PC-3 (cell line): ENCODE measurements at regions not wholly inside any gene's neighbourhood (a gene's known extent, or its start where the extent isn't known, plus 50 kb on each side); places are given as distances from the start of the nearest gene placed in this dataset.

Experiments
- ATAC-seq: fragments of 200-7000 bp; cut with Tn5 transposase; 2 replicates; pipeline ENCODE4 v1.9.1; 2020; ENCODE audit warnings: mild to moderate bottlenecking, moderate library complexity
- BruUV-seq: library from RNA; stranded (reverse); fragments of 400-500 nt; replicated peaks from 2 replicates; lab custom pipeline; 2021; lab: Mats Ljungman, UMichigan
- CTCF ChIA-PET: fragments of 300-600 bp; sonication (Branson Sonifier 250); formaldehyde crosslinking; loops from one replicate; lab custom pipeline; 2022; ENCODE audit warnings: antibody characterized with exemption; lab: Charles Lee
- POLR2A ChIA-PET: fragments of 300-600 bp; sonication (Branson Sonifier 250); formaldehyde crosslinking; loops from one replicate; lab custom pipeline; 2022; ENCODE audit warnings: antibody characterized with exemption; ENCODE audit not compliant: unreplicated experiment; lab: Charles Lee
- DNase-seq: peaks from one replicate; pipeline ENCODE4 v3.0.0-alpha.2; 2015
- H2AFZ ChIP-seq: fragments of 300-600 bp; sonication (generic); 2 replicates; pipeline ENCODE4 v1.6.0; 2016; ENCODE audit warnings: antibody characterized with exemption, low read length
- H3F3A ChIP-seq: fragments of 300-600 bp; sonication (generic); one replicate; pipeline ENCODE4 v1.6.0; 2017; ENCODE audit warnings: antibody characterized with exemption, low read length, control low read depth, mild to moderate bottlenecking; ENCODE audit not compliant: unreplicated experiment
- H3K27ac ChIP-seq: fragments of 300-600 bp; sonication (generic); 2 replicates; pipeline ENCODE4 v1.5.1; 2016; ENCODE audit warnings: mild to moderate bottlenecking, low read length
- H3K27me3 ChIP-seq: fragments of 300-600 bp; sonication (generic); 2 replicates; pipeline ENCODE4 v1.6.1; 2016; ENCODE audit warnings: low read length, mixed read lengths
- H3K36me3 ChIP-seq: fragments of 300-600 bp; sonication (generic); 2 replicates; pipeline ENCODE4 v1.6.1; 2016; ENCODE audit warnings: low read depth, mixed run types, low read length, mixed read lengths
- H3K4me1 ChIP-seq: fragments of 300-600 bp; sonication (generic); 2 replicates; pipeline ENCODE4 v1.5.1; 2016; ENCODE audit warnings: low read length; ENCODE audit not compliant: insufficient read depth
- H3K4me2 ChIP-seq: fragments of 300-600 bp; sonication (generic); 2 replicates; pipeline ENCODE4 v1.6.0; 2016; ENCODE audit warnings: low read length
- H3K4me3 ChIP-seq: fragments of 300-600 bp; sonication (generic); 2 replicates; pipeline ENCODE4 v1.5.1; 2016; ENCODE audit warnings: mild to moderate bottlenecking, low read length, mixed read lengths
- H3K79me2 ChIP-seq: fragments of 300-600 bp; sonication (generic); 2 replicates; pipeline ENCODE4 v1.6.1; 2017; ENCODE audit warnings: low read length, mixed read lengths
- H3K9ac ChIP-seq: fragments of 300-600 bp; sonication (generic); 2 replicates; pipeline ENCODE4 v1.6.0; 2016; ENCODE audit warnings: mild to moderate bottlenecking, low read length
- H3K9me2 ChIP-seq: fragments of 300-600 bp; sonication (generic); replicated peaks from 2 replicates; pipeline ENCODE4 v1.6.1; 2016; ENCODE audit warnings: mixed run types, low read length, mixed read lengths
- H3K9me3 ChIP-seq: fragments of 300-600 bp; sonication (generic); 2 replicates; pipeline ENCODE4 v1.6.1; 2016; ENCODE audit warnings: low read length, mixed read lengths
- H4K20me1 ChIP-seq: fragments of 300-600 bp; sonication (generic); 2 replicates; pipeline ENCODE4 v1.6.1; 2016; ENCODE audit warnings: low read length, mixed read lengths
- CTCF ChIP-seq: fragments of 300-600 bp; sonication (generic); conservative IDR thresholded peaks from 2 replicates; pipeline ENCODE4 v1.5.1; 2017; ENCODE audit warnings: antibody characterized with exemption, low read depth, mild to moderate bottlenecking, low read length
- EZH2 ChIP-seq: fragments of 300-600 bp; sonication (generic); IDR thresholded peaks from one replicate; pipeline ENCODE4 v1.6.1; 2017; ENCODE audit warnings: antibody characterized with exemption, mild to moderate bottlenecking, low read length; ENCODE audit not compliant: unreplicated experiment
- EZH2phosphoT487 ChIP-seq: fragments of 300-600 bp; sonication (generic); IDR thresholded peaks from 2 replicates; pipeline ENCODE4 v1.6.1; 2018; ENCODE audit warnings: mild to moderate bottlenecking, antibody characterized with exemption, low read length, borderline replicate concordance
- intact Hi-C: fragments of 100-400 bp; cut with micrococcal nuclease; formaldehyde crosslinking; loops from 2 replicates; pipeline ENCODE4 v1.9.0; 2023

GRCh38 chr18:2139691-2140090 is 431.6 kb downstream of the METTL4 start:
- H3K36me3 ChIP-seq, result no peaks in the 10 kb centered on the region
- no peaks in the 10 kb centered on the region for H3K79me2 ChIP-seq
- no peaks in the 10 kb centered on the region for H3K9me3 ChIP-seq
- no peak overlapping the region for H2AFZ ChIP-seq
- H3K4me3 ChIP-seq, result no peak overlapping the region
- no peaks in the 10 kb centered on the region for H3F3A ChIP-seq
- DNase-seq (peak; percentile 88), ATAC-seq (peak; percentile 94)
- POLR2A ChIA-PET, result no interaction called here
- H3K27me3 ChIP-seq, result no peaks in the 10 kb centered on the region
- CTCF ChIA-PET, result no interaction called here
- no peak overlapping the region for H3K9ac ChIP-seq
- H3K4me1 ChIP-seq, result peaks cover 18% of the 10 kb centered on the region
- TF ChIP-seq CTCF (no peak), EZH2phosphoT487 (no peak), EZH2 (no peak)
- no peaks in the 10 kb centered on the region for H4K20me1 ChIP-seq
- H3K9me2 ChIP-seq, result no peaks in the 10 kb centered on the region
- intact Hi-C loops, result no loop called here
- peak overlapping the region; percentile 12; the same call in 1 of the 2 replicates for H3K27ac ChIP-seq
- peak overlapping the region; percentile 38 for H3K4me2 ChIP-seq
- BruUV-seq, result no TSS peak

GRCh38 chr18:2143636-2144035 is 427.7 kb downstream of the METTL4 start:
- Histone ChIP-seq H3K9me2 (no peaks in the 10 kb centered on the region), H3K9me3 (no peaks in the 10 kb centered on the region), H3K36me3 (no peaks in the 10 kb centered on the region), H3F3A (peaks cover 5% of the 10 kb centered on the region), H3K4me3 (no peak overlapping the region), H2AFZ (no peak overlapping the region), H3K9ac (no peak overlapping the region), H4K20me1 (no peaks in the 10 kb centered on the region), H3K4me1 (peaks cover 46% of the 10 kb centered on the region), H3K27ac (no peak overlapping the region), H3K27me3 (no peaks in the 10 kb centered on the region), H3K79me2 (no peaks in the 10 kb centered on the region), H3K4me2 (no peak overlapping the region)
- BruUV-seq, result no TSS peak
- intact Hi-C loops, result no loop called here
- POLR2A ChIA-PET, result interaction anchor here (0.7 kb wide), 1 partner anchor 9 kb away, joined by 3 read pairs; no protein-coding TSS in a partner anchor
- CTCF ChIA-PET, result no interaction called here
- TF ChIP-seq CTCF, result no peak
- TF ChIP-seq EZH2, result no peak
- TF ChIP-seq EZH2phosphoT487, result no peak
- DNase-seq, result no peak
- ATAC-seq, result no peak

- Histone ChIP-seq H3K9me2 (no peaks in the 10 kb centered on the region), H3F3A (peaks cover 5% of the 10 kb centered on the region), H3K4me3 (no peak overlapping the region), H3K9me3 (no peaks in the 10 kb centered on the region), H2AFZ (no peak overlapping the region), H3K27ac (no peak overlapping the region), H3K9ac (no peak overlapping the region), H3K79me2 (no peaks in the 10 kb centered on the region), H3K4me1 (peaks cover 38% of the 10 kb centered on the region), H3K36me3 (no peaks in the 10 kb centered on the region), H3K4me2 (no peak overlapping the region), H3K27me3 (no peaks in the 10 kb centered on the region), H4K20me1 (no peaks in the 10 kb centered on the region)
- ChIA-PET CTCF (no interaction called here), POLR2A (no interaction called here)
- ATAC-seq (no peak), DNase-seq (no peak)
- intact Hi-C loops, result no loop called here
- BruUV-seq, result no TSS peak
- TF ChIP-seq EZH2phosphoT487 (no peak), EZH2 (no peak), CTCF (no peak)
These were observed 426.5 kb downstream of the METTL4 start for GRCh38 chr18:2144811-2145210.
